ENCODE measurements at regions not wholly inside any gene's neighbourhood (a gene's known extent, or its start where the extent isn't known, plus 50 kb on each side); places are given as distances from the start of the nearest gene placed in this dataset.

- CTCF ChIA-PET: no interaction called here
- Mint-ChIP-seq H3K9me3 (ENCODE audit: unreplicated experiment) (no peaks in the 10 kb centered on the region), H3K4me3 (ENCODE audit: unreplicated experiment) (no peak overlapping the region), H3K36me3 (ENCODE audit: insufficient read depth, unreplicated experiment) (no peaks in the 10 kb centered on the region), H3K4me1 (ENCODE audit: insufficient read depth, unreplicated experiment) (peaks cover 7% of the 10 kb centered on the region), H3K27ac (ENCODE audit: low read depth, unreplicated experiment) (no peak overlapping the region), H3K27me3 (ENCODE audit: insufficient read depth, unreplicated experiment) (no peaks in the 10 kb centered on the region)
- POLR2A ChIA-PET: no interaction called here
- TF ChIP-seq CTCF (IDR thresholded peaks at IDR 0.05; ENCODE audit: unreplicated experiment): no peak
- no peak for DNase-seq (ENCODE audit: unreplicated experiment)
- no TSS peak for BruUV-seq (replicated peaks)
- intact Hi-C loops (cut with micrococcal nuclease): no loop called here
Observed at GRCh38 chr11:69395287-69395686, 86.2 kb upstream of the LINC01488 start.

GRCh38 chr11:69396051-69396947 is 85.2 kb upstream of the LINC01488 start:
- intact Hi-C loops (cut with micrococcal nuclease): no loop called here
- Mint-ChIP-seq H3K27ac (ENCODE audit: low read depth, unreplicated experiment) (no peak overlapping the region), H3K4me3 (ENCODE audit: unreplicated experiment) (no peak overlapping the region), H3K4me1 (ENCODE audit: insufficient read depth, unreplicated experiment) (peaks cover 7% of the 10 kb centered on the region), H3K9me3 (ENCODE audit: unreplicated experiment) (no peaks in the 10 kb centered on the region), H3K27me3 (ENCODE audit: insufficient read depth, unreplicated experiment) (no peaks in the 10 kb centered on the region), H3K36me3 (ENCODE audit: insufficient read depth, unreplicated experiment) (no peaks in the 10 kb centered on the region)
- no peak for DNase-seq (ENCODE audit: unreplicated experiment)
- POLR2A ChIA-PET: no interaction called here
- no TSS peak for BruUV-seq (replicated peaks)
- no peak for TF ChIP-seq CTCF (IDR thresholded peaks at IDR 0.05; ENCODE audit: unreplicated experiment)
- CTCF ChIA-PET: interaction anchor here (0.6 kb wide), 1 partner anchor 45 kb away, joined by 3 read pairs; no protein-coding TSS in a partner anchor

- POLR2A ChIA-PET: no interaction called here
Observed at GRCh38 chr11:69396948-69397307, 84.5 kb upstream of the LINC01488 start.

GRCh38 chr11:69397732-69398131 is 83.7 kb upstream of the LINC01488 start:
- POLR2A ChIA-PET: no interaction called here
- BruUV-seq (replicated peaks): no TSS peak

More at GRCh38 chr11:69396948-69397307, 84.5 kb upstream of the LINC01488 start:
- TF ChIP-seq CTCF (IDR thresholded peaks at IDR 0.05; ENCODE audit: unreplicated experiment): no peak
- no TSS peak for BruUV-seq (replicated peaks)
- intact Hi-C loops (cut with micrococcal nuclease): no loop called here
- no peak overlapping the region for H3K4me3 Mint-ChIP-seq (ENCODE audit: unreplicated experiment)
- no peak overlapping the region for H3K27ac Mint-ChIP-seq (ENCODE audit: low read depth, unreplicated experiment)
- no peaks in the 10 kb centered on the region for H3K36me3 Mint-ChIP-seq (ENCODE audit: insufficient read depth, unreplicated experiment)
- H3K9me3 Mint-ChIP-seq (ENCODE audit: unreplicated experiment): no peaks in the 10 kb centered on the region
- peaks cover 7% of the 10 kb centered on the region for H3K4me1 Mint-ChIP-seq (ENCODE audit: insufficient read depth, unreplicated experiment)
- CTCF ChIA-PET: no interaction called here
- H3K27me3 Mint-ChIP-seq (ENCODE audit: insufficient read depth, unreplicated experiment): no peaks in the 10 kb centered on the region
- no peak for DNase-seq (ENCODE audit: unreplicated experiment)

More at GRCh38 chr11:69397732-69398131, 83.7 kb upstream of the LINC01488 start:
- intact Hi-C loops (cut with micrococcal nuclease): no loop called here
- no peak for DNase-seq (ENCODE audit: unreplicated experiment)
- CTCF ChIA-PET: interaction anchor here (0.6 kb wide), 1 partner anchor 8 kb away, joined by 5 read pairs; no protein-coding TSS in a partner anchor
- H3K4me1 Mint-ChIP-seq (ENCODE audit: insufficient read depth, unreplicated experiment): peaks cover 7% of the 10 kb centered on the region
- H3K27me3 Mint-ChIP-seq (ENCODE audit: insufficient read depth, unreplicated experiment): no peaks in the 10 kb centered on the region
- H3K4me3 Mint-ChIP-seq (ENCODE audit: unreplicated experiment): no peak overlapping the region
- no peak for TF ChIP-seq CTCF (IDR thresholded peaks at IDR 0.05; ENCODE audit: unreplicated experiment)
- no peak overlapping the region for H3K27ac Mint-ChIP-seq (ENCODE audit: low read depth, unreplicated experiment)
- H3K9me3 Mint-ChIP-seq (ENCODE audit: unreplicated experiment): peaks cover under 1% of the 10 kb centered on the region
- no peaks in the 10 kb centered on the region for H3K36me3 Mint-ChIP-seq (ENCODE audit: insufficient read depth, unreplicated experiment)

Measured in MCF 10A (cell line).